Stomach (tissue), 4 donors: ENCODE measurements at regions not wholly inside any gene's neighbourhood (a gene's known extent, or its start where the extent isn't known, plus 50 kb on each side); places are given as distances from the start of the nearest gene placed in this dataset.

ENCODE experiments used
- EP300 ChIP-seq: sonication (generic); formaldehyde crosslinking; IDR thresholded peaks from one replicate; pipeline ENCODE4 v1.6.1; 2017; ENCODE audit warnings: antibody characterized with exemption
- POLR2A ChIP-seq, 4 donors: fragments of 450-650 bp; IDR thresholded peaks; one replicate each; pipeline ENCODE4 v1.6.1; 2016; ENCODE audit warnings: antibody characterized with exemption in 4 of 4, control low read depth in 2 of 4, mild to moderate bottlenecking in 1 of 4, moderate library complexity in 1 of 4
- TF ChIP-seq, protein P1 (sequence below), 7 experiments: fragments of 450-650 bp in 4 of 7; fragments of 200-600 bp in 3 of 7; sonication (generic) in 3 of 7; IDR thresholded peaks; one replicate each; pipeline ENCODE4 v1.5.1; 2016 to 2019; ENCODE audit warnings: antibody characterized with exemption in 7 of 7, control low read depth in 2 of 7, mild to moderate bottlenecking in 1 of 7

DNA sequence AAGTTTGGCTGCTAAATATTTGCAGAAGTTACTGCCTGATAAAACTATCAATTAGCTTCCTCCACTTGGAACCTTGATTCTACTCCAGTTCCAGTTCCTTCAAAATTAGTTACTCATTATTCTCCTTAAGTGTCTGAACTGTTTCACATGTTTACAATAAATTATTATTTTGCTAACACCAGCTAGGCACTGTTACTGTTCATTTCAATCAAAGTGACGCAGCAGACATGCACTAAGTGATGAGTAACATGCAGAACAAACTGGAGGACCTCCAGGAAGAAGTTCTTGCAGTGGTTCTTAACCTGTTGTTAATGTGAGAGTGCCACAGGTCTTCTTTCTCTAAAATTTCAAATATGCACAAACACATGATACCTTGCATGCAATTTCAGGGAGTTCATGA lies 491.8 kb upstream of the SEMA3A start:
- TF ChIP-seq, protein P1, sequence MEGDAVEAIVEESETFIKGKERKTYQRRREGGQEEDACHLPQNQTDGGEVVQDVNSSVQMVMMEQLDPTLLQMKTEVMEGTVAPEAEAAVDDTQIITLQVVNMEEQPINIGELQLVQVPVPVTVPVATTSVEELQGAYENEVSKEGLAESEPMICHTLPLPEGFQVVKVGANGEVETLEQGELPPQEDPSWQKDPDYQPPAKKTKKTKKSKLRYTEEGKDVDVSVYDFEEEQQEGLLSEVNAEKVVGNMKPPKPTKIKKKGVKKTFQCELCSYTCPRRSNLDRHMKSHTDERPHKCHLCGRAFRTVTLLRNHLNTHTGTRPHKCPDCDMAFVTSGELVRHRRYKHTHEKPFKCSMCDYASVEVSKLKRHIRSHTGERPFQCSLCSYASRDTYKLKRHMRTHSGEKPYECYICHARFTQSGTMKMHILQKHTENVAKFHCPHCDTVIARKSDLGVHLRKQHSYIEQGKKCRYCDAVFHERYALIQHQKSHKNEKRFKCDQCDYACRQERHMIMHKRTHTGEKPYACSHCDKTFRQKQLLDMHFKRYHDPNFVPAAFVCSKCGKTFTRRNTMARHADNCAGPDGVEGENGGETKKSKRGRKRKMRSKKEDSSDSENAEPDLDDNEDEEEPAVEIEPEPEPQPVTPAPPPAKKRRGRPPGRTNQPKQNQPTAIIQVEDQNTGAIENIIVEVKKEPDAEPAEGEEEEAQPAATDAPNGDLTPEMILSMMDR (IDR thresholded peaks at IDR 0.05): no peak
- TF ChIP-seq EP300 (no peak), POLR2A (IDR thresholded peaks at IDR 0.05) (no peak)
